Adipocyte (in vitro differentiated cells): ENCODE measurements at regions not wholly inside any gene's neighbourhood (a gene's known extent, or its start where the extent isn't known, plus 50 kb on each side); places are given as distances from the start of the nearest gene placed in this dataset.

Source experiments
- DNase-seq: peaks from one replicate; pipeline ENCODE4 v3.0.0-alpha.2; 2015; ENCODE audit warnings: low read depth
- H3K27me3 ChIP-seq: replicated peaks from 2 replicates; pipeline ENCODE4 v1.7.0; 2013; ENCODE audit warnings: mild to moderate bottlenecking, low read length, moderate library complexity; ENCODE audit not compliant: control insufficient read depth, insufficient read depth
- H3K36me3 ChIP-seq: 2 replicates; pipeline ENCODE4 v1.7.0; 2013; ENCODE audit warnings: low read length, mild to moderate bottlenecking, moderate library complexity; ENCODE audit not compliant: control insufficient read depth, insufficient read depth, severe bottlenecking
- H3K4me1 ChIP-seq: 2 replicates; pipeline ENCODE4 v1.7.0; 2013; ENCODE audit warnings: mild to moderate bottlenecking, low read length, moderate library complexity; ENCODE audit not compliant: control insufficient read depth, insufficient read depth
- H3K4me3 ChIP-seq: 2 replicates; pipeline ENCODE4 v1.7.0; 2013; ENCODE audit warnings: mild to moderate bottlenecking, low read length, moderate library complexity
- H3K9ac ChIP-seq: 2 replicates; pipeline ENCODE4 v1.7.0; 2013; ENCODE audit warnings: mild to moderate bottlenecking, low read length, moderate library complexity
- H3K9me3 ChIP-seq: 2 replicates; pipeline ENCODE4 v1.7.0; 2013; ENCODE audit warnings: mild to moderate bottlenecking, low read length, moderate library complexity; ENCODE audit not compliant: control insufficient read depth

GRCh38 chr4:153119626-153120025 lies 84.6 kb upstream of the TRIM2 start:
- no peak for DNase-seq
- H3K9me3 ChIP-seq, result no peaks in the 10 kb centered on the region
- H3K36me3 ChIP-seq, result no peaks in the 10 kb centered on the region
- no peak overlapping the region for H3K9ac ChIP-seq
- peaks cover 12% of the 10 kb centered on the region for H3K4me1 ChIP-seq
- no peak overlapping the region for H3K4me3 ChIP-seq
- H3K27me3 ChIP-seq, result no peaks in the 10 kb centered on the region

- Histone ChIP-seq H3K9ac (no peak overlapping the region), H3K36me3 (no peaks in the 10 kb centered on the region), H3K9me3 (no peaks in the 10 kb centered on the region), H3K4me3 (no peak overlapping the region), H3K4me1 (peaks cover 8% of the 10 kb centered on the region), H3K27me3 (no peaks in the 10 kb centered on the region)
- DNase-seq, result no peak
These were observed 84.0 kb upstream of the TRIM2 start for GRCh38 chr4:153120235-153120634.

GRCh38 chr4:153122855-153123254 lies 81.4 kb upstream of the TRIM2 start:
- Histone ChIP-seq H3K4me1 (peaks cover 3% of the 10 kb centered on the region), H3K9me3 (no peaks in the 10 kb centered on the region), H3K36me3 (no peaks in the 10 kb centered on the region), H3K27me3 (no peaks in the 10 kb centered on the region), H3K4me3 (no peak overlapping the region), H3K9ac (no peak overlapping the region)
- DNase-seq, result no peak

GRCh38 chr4:153126137-153126536 lies 78.1 kb upstream of the TRIM2 start:
- Histone ChIP-seq H3K27me3 (no peaks in the 10 kb centered on the region), H3K9me3 (no peaks in the 10 kb centered on the region), H3K9ac (no peak overlapping the region), H3K36me3 (no peaks in the 10 kb centered on the region), H3K4me3 (no peak overlapping the region), H3K4me1 (peaks cover 3% of the 10 kb centered on the region)
- DNase-seq, result no peak

GRCh38 chr4:153127760-153128494 lies 76.3 kb upstream of the TRIM2 start:
- peak; percentile 95 for DNase-seq
- peak overlapping the region; percentile 58 for H3K4me3 ChIP-seq
- no peaks in the 10 kb centered on the region for H3K36me3 ChIP-seq
- no peaks in the 10 kb centered on the region for H3K9me3 ChIP-seq
- peaks cover 3% of the 10 kb centered on the region for H3K4me1 ChIP-seq
- no peaks in the 10 kb centered on the region for H3K27me3 ChIP-seq
- peak overlapping the region; percentile 57 for H3K9ac ChIP-seq

GRCh38 chr4:153131596-153131995 lies 72.6 kb upstream of the TRIM2 start:
- Histone ChIP-seq H3K9me3 (no peaks in the 10 kb centered on the region), H3K27me3 (no peaks in the 10 kb centered on the region), H3K9ac (no peak overlapping the region), H3K36me3 (no peaks in the 10 kb centered on the region), H3K4me3 (no peak overlapping the region), H3K4me1 (peaks cover 8% of the 10 kb centered on the region)
- DNase-seq, result no peak

GRCh38 chr4:153137159-153137558 lies 67.1 kb upstream of the TRIM2 start:
- Histone ChIP-seq H3K27me3 (no peaks in the 10 kb centered on the region), H3K9me3 (no peaks in the 10 kb centered on the region), H3K4me1 (peaks cover 12% of the 10 kb centered on the region), H3K4me3 (no peak overlapping the region), H3K36me3 (no peaks in the 10 kb centered on the region), H3K9ac (no peak overlapping the region)
- DNase-seq, result peak; percentile 94

- Histone ChIP-seq H3K4me1 (peaks cover 12% of the 10 kb centered on the region), H3K9ac (no peak overlapping the region), H3K4me3 (no peak overlapping the region), H3K36me3 (no peaks in the 10 kb centered on the region), H3K27me3 (no peaks in the 10 kb centered on the region), H3K9me3 (no peaks in the 10 kb centered on the region)
- no peak for DNase-seq
These were observed 66.3 kb upstream of the TRIM2 start for GRCh38 chr4:153137677-153138630.

- H3K4me3 ChIP-seq, result no peak overlapping the region
These were observed 65.5 kb upstream of the TRIM2 start for GRCh38 chr4:153138736-153139135.

GRCh38 chr4:153140294-153140693 lies 63.9 kb upstream of the TRIM2 start:
- no peak overlapping the region for H3K4me3 ChIP-seq
- no peaks in the 10 kb centered on the region for H3K9me3 ChIP-seq
- no peak for DNase-seq
- peaks cover 16% of the 10 kb centered on the region for H3K4me1 ChIP-seq
- no peaks in the 10 kb centered on the region for H3K36me3 ChIP-seq
- H3K27me3 ChIP-seq, result no peaks in the 10 kb centered on the region
- H3K9ac ChIP-seq, result no peak overlapping the region

More at GRCh38 chr4:153138736-153139135, 65.5 kb upstream of the TRIM2 start:
- Histone ChIP-seq H3K9me3 (no peaks in the 10 kb centered on the region), H3K9ac (no peak overlapping the region), H3K4me1 (peaks cover 20% of the 10 kb centered on the region), H3K27me3 (no peaks in the 10 kb centered on the region), H3K36me3 (no peaks in the 10 kb centered on the region)
- DNase-seq, result peak; percentile 15

- Histone ChIP-seq H3K36me3 (no peaks in the 10 kb centered on the region), H3K9me3 (no peaks in the 10 kb centered on the region), H3K27me3 (no peaks in the 10 kb centered on the region), H3K4me1 (peaks cover 16% of the 10 kb centered on the region), H3K4me3 (no peak overlapping the region), H3K9ac (no peak overlapping the region)
- no peak for DNase-seq
These were observed 63.0 kb upstream of the TRIM2 start for GRCh38 chr4:153141238-153141637.
